Endodermal cell (in vitro differentiated cells): ENCODE measurements at regions not wholly inside any gene's neighbourhood (a gene's known extent, or its start where the extent isn't known, plus 50 kb on each side); places are given as distances from the start of the nearest gene placed in this dataset.

Source experiments
- DNase-seq: peaks from one replicate; pipeline ENCODE4 v3.0.0-alpha.2; 2017
- H3K27ac ChIP-seq: 2 replicates; pipeline ENCODE4 v1.5.1; 2013; ENCODE audit warnings: mild to moderate bottlenecking, low read depth, low read length, moderate library complexity
- H3K27me3 ChIP-seq: 2 replicates; pipeline ENCODE4 v1.6.1; 2013; ENCODE audit warnings: mild to moderate bottlenecking, low read length, moderate library complexity; ENCODE audit not compliant: insufficient read depth, control insufficient read depth, poor library complexity, severe bottlenecking
- H3K36me3 ChIP-seq: 2 replicates; pipeline ENCODE4 v1.7.0; 2013; ENCODE audit warnings: mild to moderate bottlenecking, low read length, moderate library complexity; ENCODE audit not compliant: control insufficient read depth, insufficient read depth
- H3K4me1 ChIP-seq: one replicate; pipeline ENCODE4 v1.7.0; 2013; ENCODE audit warnings: low read length; ENCODE audit not compliant: control insufficient read depth, insufficient read depth
- H3K4me3 ChIP-seq: 2 replicates; pipeline ENCODE4 v1.5.1; 2013; ENCODE audit warnings: mild to moderate bottlenecking, low read length, moderate library complexity
- H3K9ac ChIP-seq: 2 replicates; pipeline ENCODE4 v1.6.1; 2013; ENCODE audit warnings: mild to moderate bottlenecking, low read length, moderate library complexity; ENCODE audit not compliant: poor library complexity, severe bottlenecking; ENCODE audit errors: extremely low read depth
- H3K9me3 ChIP-seq: 2 replicates; pipeline ENCODE4 v1.6.1; 2013; ENCODE audit warnings: mild to moderate bottlenecking, low read length, moderate library complexity; ENCODE audit not compliant: control insufficient read depth
- H3K27ac Mint-ChIP-seq: 2 replicates; pipeline ENCODE4 v1.8.0; 2020; ENCODE audit warnings: mixed read lengths
- H3K27me3 Mint-ChIP-seq: 2 replicates; pipeline ENCODE4 v1.8.0; 2021; ENCODE audit warnings: mild to moderate bottlenecking, mixed read lengths; ENCODE audit not compliant: insufficient read depth
- H3K36me3 Mint-ChIP-seq: 2 replicates; pipeline ENCODE4 v1.8.0; 2020; ENCODE audit warnings: low read depth, mixed read lengths
- H3K4me1 Mint-ChIP-seq: 2 replicates; pipeline ENCODE4 v1.8.0; 2020; ENCODE audit warnings: mixed read lengths
- H3K4me3 Mint-ChIP-seq: 2 replicates; pipeline ENCODE4 v1.8.0; 2020; ENCODE audit warnings: mild to moderate bottlenecking, moderate library complexity, mixed read lengths
- H3K9me3 Mint-ChIP-seq: 2 replicates; pipeline ENCODE4 v1.8.0; 2020; ENCODE audit warnings: mild to moderate bottlenecking, mixed read lengths
- WGBS, 2 experiments: methylation state at CpG; one replicate each; pipeline versions ENCODE4 v1.1.5 to v1.1.7; 2013; ENCODE audit warnings: missing lambda C conversion rate in 2 of 2, mixed read lengths in 1 of 2; ENCODE audit not compliant: insufficient coverage in 1 of 2, insufficient read length in 1 of 2; 5-methylcytosine and 5-hydroxymethylcytosine counted together
- TF ChIP-seq, protein P1 (sequence below): fragments of 200-600 bp; sonication (generic); conservative IDR thresholded peaks from 2 replicates; pipeline ENCODE4 v1.5.0; 2021; ENCODE audit warnings: antibody characterized with exemption, mild to moderate bottlenecking

DNA sequence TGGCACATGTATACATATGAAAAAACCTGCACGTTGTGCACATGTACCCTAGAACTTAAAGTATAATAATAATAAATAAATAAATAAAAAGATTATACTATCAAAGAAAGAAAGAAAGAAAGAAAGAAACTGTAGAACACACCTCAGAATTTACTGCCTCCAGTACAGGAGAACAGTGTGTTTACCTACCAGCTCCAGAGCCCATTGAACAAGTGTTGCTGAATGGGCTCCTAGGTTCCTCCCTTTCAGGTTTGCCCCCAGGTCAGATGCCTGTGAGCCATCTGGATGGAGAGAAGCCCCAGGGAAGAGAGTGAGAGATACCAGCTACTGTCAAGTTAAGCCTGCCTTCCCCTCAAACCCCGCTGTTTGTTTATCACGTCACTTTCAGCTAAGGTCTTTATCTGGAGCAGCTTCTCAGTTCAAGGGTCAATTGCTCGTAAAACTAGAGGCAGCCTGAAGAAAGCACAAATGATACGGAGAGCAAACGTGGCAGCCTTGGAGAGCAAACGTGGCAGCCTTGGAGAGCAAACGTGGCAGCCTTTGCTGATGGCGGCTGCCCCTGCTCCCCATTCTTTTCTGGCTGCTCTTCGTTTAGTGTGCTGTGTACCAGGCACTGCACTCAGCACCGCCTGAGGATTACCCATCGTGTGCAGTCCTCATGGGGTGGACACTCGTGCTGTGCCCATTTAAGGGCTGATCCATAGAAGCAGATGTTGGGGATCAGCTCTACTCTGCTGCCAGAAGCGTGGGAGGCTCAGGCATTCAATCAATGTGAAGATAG lies 111.7 kb downstream of the ADAMTS15 start:
- Mint-ChIP-seq H3K4me1 (peaks cover 12% of the 10 kb centered on the region), H3K9me3 (no peaks in the 10 kb centered on the region), H3K4me3 (no peak overlapping the region), H3K27me3 (peaks cover 20% of the 10 kb centered on the region), H3K27ac (no peak overlapping the region), H3K36me3 (no peaks in the 10 kb centered on the region)
- TF ChIP-seq, protein P1, sequence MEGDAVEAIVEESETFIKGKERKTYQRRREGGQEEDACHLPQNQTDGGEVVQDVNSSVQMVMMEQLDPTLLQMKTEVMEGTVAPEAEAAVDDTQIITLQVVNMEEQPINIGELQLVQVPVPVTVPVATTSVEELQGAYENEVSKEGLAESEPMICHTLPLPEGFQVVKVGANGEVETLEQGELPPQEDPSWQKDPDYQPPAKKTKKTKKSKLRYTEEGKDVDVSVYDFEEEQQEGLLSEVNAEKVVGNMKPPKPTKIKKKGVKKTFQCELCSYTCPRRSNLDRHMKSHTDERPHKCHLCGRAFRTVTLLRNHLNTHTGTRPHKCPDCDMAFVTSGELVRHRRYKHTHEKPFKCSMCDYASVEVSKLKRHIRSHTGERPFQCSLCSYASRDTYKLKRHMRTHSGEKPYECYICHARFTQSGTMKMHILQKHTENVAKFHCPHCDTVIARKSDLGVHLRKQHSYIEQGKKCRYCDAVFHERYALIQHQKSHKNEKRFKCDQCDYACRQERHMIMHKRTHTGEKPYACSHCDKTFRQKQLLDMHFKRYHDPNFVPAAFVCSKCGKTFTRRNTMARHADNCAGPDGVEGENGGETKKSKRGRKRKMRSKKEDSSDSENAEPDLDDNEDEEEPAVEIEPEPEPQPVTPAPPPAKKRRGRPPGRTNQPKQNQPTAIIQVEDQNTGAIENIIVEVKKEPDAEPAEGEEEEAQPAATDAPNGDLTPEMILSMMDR, result no peak
- no peak for DNase-seq
- H3K9me3 ChIP-seq, result no peaks in the 10 kb centered on the region
- H3K36me3 ChIP-seq, result no peaks in the 10 kb centered on the region
- H3K4me3 ChIP-seq, result no peak overlapping the region
- no peak overlapping the region for H3K27ac ChIP-seq
- H3K27me3 ChIP-seq, result no peaks in the 10 kb centered on the region
- no peaks in the 10 kb centered on the region for H3K4me1 ChIP-seq
- no peak overlapping the region for H3K9ac ChIP-seq
- WGBS, 2 experiments, result 76 to 92% methylated on average over 9 to 13 of the region's 14 CpGs

- no peaks in the 10 kb centered on the region for H3K36me3 ChIP-seq
- Mint-ChIP-seq H3K27ac (no peak overlapping the region), H3K4me3 (no peak overlapping the region), H3K27me3 (peaks cover 20% of the 10 kb centered on the region), H3K4me1 (peaks cover 16% of the 10 kb centered on the region), H3K9me3 (no peaks in the 10 kb centered on the region), H3K36me3 (no peaks in the 10 kb centered on the region)
- no peaks in the 10 kb centered on the region for H3K9me3 ChIP-seq
- H3K27ac ChIP-seq, result no peak overlapping the region
- DNase-seq, result no peak
- no peaks in the 10 kb centered on the region for H3K27me3 ChIP-seq
- no peak overlapping the region for H3K9ac ChIP-seq
- H3K4me1 ChIP-seq, result no peaks in the 10 kb centered on the region
- WGBS, 2 experiments, result 67 to 79% methylated on average over 1 of the region's 1 CpG
- no peak overlapping the region for H3K4me3 ChIP-seq
- TF ChIP-seq, protein P1, result no peak
Observed at GRCh38 chr11:130560781-130561109, 112.3 kb downstream of the ADAMTS15 start.

DNA sequence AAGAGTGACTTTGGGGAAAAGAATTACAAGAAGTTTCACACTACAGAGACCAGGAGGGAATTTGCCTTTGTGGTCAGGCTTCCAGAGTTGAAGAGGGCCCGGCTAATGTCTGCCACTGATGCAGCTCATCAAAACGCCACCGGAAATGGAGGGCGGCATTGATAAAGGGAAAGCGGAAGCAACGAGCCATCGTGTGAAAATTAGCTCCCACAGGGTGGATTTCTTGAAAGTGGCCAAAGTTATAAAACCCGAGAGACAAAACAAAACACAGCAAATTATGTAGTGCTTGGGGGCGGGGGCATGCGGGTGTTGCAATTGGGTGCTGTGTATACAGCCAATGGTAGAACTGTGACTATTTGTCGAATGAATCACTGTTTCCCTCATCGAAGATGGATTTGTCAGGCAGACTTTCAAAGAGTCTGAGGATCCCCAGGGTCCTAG lies 113.0 kb downstream of the ADAMTS15 start:
- WGBS, 2 experiments, result 91 to 93% methylated on average over 11 to 12 of the region's 12 CpGs
- Mint-ChIP-seq H3K36me3 (no peaks in the 10 kb centered on the region), H3K4me3 (no peak overlapping the region), H3K4me1 (peaks cover 21% of the 10 kb centered on the region), H3K27ac (no peak overlapping the region), H3K27me3 (peaks cover 20% of the 10 kb centered on the region), H3K9me3 (no peaks in the 10 kb centered on the region)
- H3K27ac ChIP-seq, result no peak overlapping the region
- H3K4me1 ChIP-seq, result no peaks in the 10 kb centered on the region
- DNase-seq, result no peak
- no peak overlapping the region for H3K4me3 ChIP-seq
- no peaks in the 10 kb centered on the region for H3K27me3 ChIP-seq
- no peaks in the 10 kb centered on the region for H3K9me3 ChIP-seq
- TF ChIP-seq, protein P1, result no peak
- H3K36me3 ChIP-seq, result no peaks in the 10 kb centered on the region
- H3K9ac ChIP-seq, result no peak overlapping the region
